ENCODE measurements at regions not wholly inside any gene's neighbourhood (a gene's known extent, or its start where the extent isn't known, plus 50 kb on each side); places are given as distances from the start of the nearest gene placed in this dataset.

DNA sequence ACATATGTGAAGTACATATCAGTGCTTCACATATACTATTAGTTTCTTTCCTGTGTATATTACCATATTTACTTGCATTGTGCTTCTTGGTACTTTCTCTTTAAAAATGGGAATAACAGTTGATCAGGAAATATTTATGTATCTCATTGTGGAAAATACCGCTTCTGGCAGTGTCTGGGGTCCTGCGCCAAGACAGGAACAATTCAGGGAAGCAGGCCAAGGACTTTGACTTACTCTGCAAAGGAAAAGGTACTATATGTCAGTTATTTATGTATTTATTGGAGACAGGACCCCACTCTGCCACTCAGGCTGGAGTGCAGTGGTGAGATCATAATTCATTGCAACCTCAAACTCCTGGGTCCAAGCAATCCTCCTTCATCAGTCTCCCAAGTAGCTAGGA, 57.7 kb upstream of the NBEA start:
- TF ChIP-seq POLR2A (IDR thresholded peaks at IDR 0.05; ENCODE audit: low read length) = no peak
- TF ChIP-seq GATA1 (IDR thresholded peaks at IDR 0.05; ENCODE audit: low read depth, low read length) = no peak

All from erythroblast (primary cell).